Stimulated activated CD4-positive, alpha-beta T cell treated with anti-CD3 and anti-CD28 coated beads, Interleukin-2, amount 100 ng/mL, for 4 hours (primary cell): ENCODE measurements at regions not wholly inside any gene's neighbourhood (a gene's known extent, or its start where the extent isn't known, plus 50 kb on each side); places are given as distances from the start of the nearest gene placed in this dataset.

Source experiments
- DNase-seq: peaks from one replicate; pipeline ENCODE4 v3.0.0-alpha.2; 2020; ENCODE audit warnings: low read depth

- no peak for DNase-seq
These were observed 56.2 kb upstream of the GPRIN3 start for GRCh38 chr4:89363786-89364185.

- no peak for DNase-seq
These were observed 51.5 kb upstream of the GPRIN3 start for GRCh38 chr4:89358935-89359638.

GRCh38 chr4:89357787-89358186 is 50.2 kb upstream of the GPRIN3 start:
- DNase-seq: no peak
